Tibial nerve (tissue), 3 donors: ENCODE measurements at regions not wholly inside any gene's neighbourhood (a gene's known extent, or its start where the extent isn't known, plus 50 kb on each side); places are given as distances from the start of the nearest gene placed in this dataset.

Experiments used
- POLR2A ChIP-seq, 2 donors: fragments of 450-650 bp; IDR thresholded peaks; one replicate each; pipeline ENCODE4 v1.6.1; 2017; ENCODE audit warnings: antibody characterized with exemption in 2 of 2, mild to moderate bottlenecking in 2 of 2, moderate library complexity in 2 of 2
- TF ChIP-seq, protein P1 (sequence below), 5 experiments: fragments of 200-600 bp in 3 of 5; fragments of 450-650 bp in 2 of 5; sonication (generic) in 3 of 5; IDR thresholded peaks; one replicate each; pipeline ENCODE4 v1.5.1; 2016 to 2019; ENCODE audit warnings: antibody characterized with exemption in 5 of 5, mild to moderate bottlenecking in 3 of 5, moderate library complexity in 2 of 5

DNA sequence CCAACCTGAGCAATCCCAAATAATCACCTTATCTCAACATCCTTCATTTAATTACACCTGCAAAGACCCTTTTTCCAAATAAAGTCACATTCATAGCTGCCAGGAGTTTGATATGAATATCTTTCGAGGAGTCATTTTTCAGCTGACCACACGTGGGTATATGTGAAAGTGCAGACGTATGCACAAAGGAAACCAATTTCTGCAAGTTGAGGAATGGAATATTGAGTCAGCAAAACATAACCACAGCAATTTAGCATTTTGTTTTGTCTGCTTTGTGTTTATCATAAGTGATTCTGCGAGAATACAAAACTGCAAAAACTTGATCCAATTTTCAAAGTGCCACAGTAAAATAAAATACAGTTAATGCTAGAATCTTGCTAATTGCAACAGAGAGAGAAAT is 295.9 kb downstream of the SUCLA2 start:
- TF ChIP-seq, protein P1, sequence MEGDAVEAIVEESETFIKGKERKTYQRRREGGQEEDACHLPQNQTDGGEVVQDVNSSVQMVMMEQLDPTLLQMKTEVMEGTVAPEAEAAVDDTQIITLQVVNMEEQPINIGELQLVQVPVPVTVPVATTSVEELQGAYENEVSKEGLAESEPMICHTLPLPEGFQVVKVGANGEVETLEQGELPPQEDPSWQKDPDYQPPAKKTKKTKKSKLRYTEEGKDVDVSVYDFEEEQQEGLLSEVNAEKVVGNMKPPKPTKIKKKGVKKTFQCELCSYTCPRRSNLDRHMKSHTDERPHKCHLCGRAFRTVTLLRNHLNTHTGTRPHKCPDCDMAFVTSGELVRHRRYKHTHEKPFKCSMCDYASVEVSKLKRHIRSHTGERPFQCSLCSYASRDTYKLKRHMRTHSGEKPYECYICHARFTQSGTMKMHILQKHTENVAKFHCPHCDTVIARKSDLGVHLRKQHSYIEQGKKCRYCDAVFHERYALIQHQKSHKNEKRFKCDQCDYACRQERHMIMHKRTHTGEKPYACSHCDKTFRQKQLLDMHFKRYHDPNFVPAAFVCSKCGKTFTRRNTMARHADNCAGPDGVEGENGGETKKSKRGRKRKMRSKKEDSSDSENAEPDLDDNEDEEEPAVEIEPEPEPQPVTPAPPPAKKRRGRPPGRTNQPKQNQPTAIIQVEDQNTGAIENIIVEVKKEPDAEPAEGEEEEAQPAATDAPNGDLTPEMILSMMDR (IDR thresholded peaks at IDR 0.05): no peak
- TF ChIP-seq POLR2A (IDR thresholded peaks at IDR 0.05): no peak
